Spinal cord (tissue), 9 donors: ENCODE measurements at regions not wholly inside any gene's neighbourhood (a gene's known extent, or its start where the extent isn't known, plus 50 kb on each side); places are given as distances from the start of the nearest gene placed in this dataset.

Experiments
- DNase-seq, 6 donors: peaks; one replicate each; pipeline versions ENCODE4 v3.0.0 to v3.0.0-alpha.2; 2013 to 2015; ENCODE audit warnings: low spot score in 6 of 6, low read depth in 4 of 6
- H3K27ac ChIP-seq: one replicate; pipeline ENCODE4 v1.5.1; 2013; ENCODE audit warnings: low read depth, low read length, control low read depth
- H3K27me3 ChIP-seq: one replicate; pipeline ENCODE4 v1.6.1; 2013; ENCODE audit warnings: low read length; ENCODE audit not compliant: control insufficient read depth, insufficient read depth
- H3K36me3 ChIP-seq: one replicate; pipeline ENCODE4 v1.6.1; 2013; ENCODE audit warnings: low read length; ENCODE audit not compliant: control insufficient read depth, insufficient read depth
- H3K4me1 ChIP-seq: one replicate; pipeline ENCODE4 v1.6.1; 2013; ENCODE audit warnings: low read length; ENCODE audit not compliant: control insufficient read depth, insufficient read depth
- H3K4me3 ChIP-seq: one replicate; pipeline ENCODE4 v1.5.1; 2013; ENCODE audit warnings: low read depth, low read length, control low read depth
- H3K9me3 ChIP-seq: one replicate; pipeline ENCODE4 v1.6.1; 2013; ENCODE audit warnings: low read length; ENCODE audit not compliant: control insufficient read depth, insufficient read depth
- WGBS: methylation state at CpG from one replicate; pipeline ENCODE4 v1.1.5; 2013; ENCODE audit warnings: missing lambda C conversion rate; ENCODE audit not compliant: insufficient coverage; 5-methylcytosine and 5-hydroxymethylcytosine counted together
- donor health status: healthy.

DNA sequence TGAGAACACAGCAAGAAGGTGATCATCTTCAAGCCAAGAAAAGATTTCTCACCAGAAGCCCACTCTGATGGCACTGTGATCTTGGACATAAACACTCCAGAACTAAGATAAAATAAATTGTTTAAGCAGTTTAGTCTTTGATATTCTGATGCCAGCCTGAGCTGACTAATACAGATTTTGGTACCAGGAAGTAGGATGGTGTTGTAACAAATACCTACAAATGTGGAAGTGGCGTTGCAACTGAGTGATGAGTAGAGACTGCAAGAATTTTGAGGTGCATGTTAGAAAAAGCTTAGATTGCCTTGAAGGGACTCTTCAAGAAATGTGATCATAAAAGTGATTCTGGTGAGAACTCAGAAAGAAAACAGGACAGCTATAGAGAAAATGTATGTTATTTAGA lies 592.4 kb upstream of the DAB2 start:
- no peaks in the 10 kb centered on the region for H3K36me3 ChIP-seq

GRCh38 chr5:40010436-40010835 lies 585.7 kb upstream of the DAB2 start:
- no peaks in the 10 kb centered on the region for H3K36me3 ChIP-seq
- no peak overlapping the region for H3K27ac ChIP-seq
- DNase-seq: no peak
- no peaks in the 10 kb centered on the region for H3K9me3 ChIP-seq
- no CpG with 5 or more reads among the region's 1 CpG for WGBS
- H3K4me1 ChIP-seq: no peaks in the 10 kb centered on the region
- H3K27me3 ChIP-seq: no peaks in the 10 kb centered on the region
- no peak overlapping the region for H3K4me3 ChIP-seq

More for the DNA sequence above, 592.4 kb upstream of the DAB2 start:
- Histone ChIP-seq H3K4me1 (no peaks in the 10 kb centered on the region), H3K27ac (no peak overlapping the region), H3K27me3 (no peaks in the 10 kb centered on the region), H3K9me3 (peaks cover 2% of the 10 kb centered on the region), H3K4me3 (no peak overlapping the region)
- DNase-seq: no peak
- 100% methylated on average over 1 of the region's 1 CpG for WGBS

- Histone ChIP-seq H3K27ac (no peak overlapping the region), H3K4me3 (no peak overlapping the region), H3K9me3 (no peaks in the 10 kb centered on the region), H3K27me3 (no peaks in the 10 kb centered on the region), H3K36me3 (no peaks in the 10 kb centered on the region), H3K4me1 (no peaks in the 10 kb centered on the region)
- no peak for DNase-seq
- no CpG with 5 or more reads among the region's 1 CpG for WGBS
Observed at GRCh38 chr5:40006260-40006659, 581.5 kb upstream of the DAB2 start.

GRCh38 chr5:40001796-40002195 lies 577.0 kb upstream of the DAB2 start:
- no peak for DNase-seq
- no peak overlapping the region for H3K4me3 ChIP-seq
- H3K9me3 ChIP-seq: no peaks in the 10 kb centered on the region
- no peaks in the 10 kb centered on the region for H3K27me3 ChIP-seq
- H3K36me3 ChIP-seq: no peaks in the 10 kb centered on the region
- no CpG with 5 or more reads among the region's 1 CpG for WGBS
- H3K27ac ChIP-seq: no peak overlapping the region
- no peaks in the 10 kb centered on the region for H3K4me1 ChIP-seq

DNA sequence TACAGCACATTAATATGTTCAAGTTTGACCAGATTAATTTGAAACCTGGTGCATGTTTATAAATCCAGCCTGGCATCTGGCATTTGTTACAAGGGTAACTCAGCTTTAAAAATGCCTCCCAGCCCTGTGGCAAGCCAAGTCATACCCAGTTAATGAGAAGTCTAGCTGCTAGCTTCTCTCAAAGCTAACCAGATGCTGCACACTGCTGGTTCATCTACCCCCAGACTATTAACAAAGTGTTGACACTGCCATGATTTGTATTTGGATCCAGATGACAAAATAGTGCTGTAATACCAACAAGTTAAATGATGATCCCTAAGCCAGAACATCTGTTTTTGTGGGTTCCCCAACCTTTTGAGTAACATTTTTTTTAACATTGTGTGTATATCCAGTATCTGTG lies 573.7 kb upstream of the DAB2 start:
- H3K27ac ChIP-seq: no peak overlapping the region
- peak in 1 of 6 donors; percentile 4 for DNase-seq
- no peaks in the 10 kb centered on the region for H3K9me3 ChIP-seq
- H3K4me3 ChIP-seq: no peak overlapping the region
- no peaks in the 10 kb centered on the region for H3K4me1 ChIP-seq
- no peaks in the 10 kb centered on the region for H3K27me3 ChIP-seq
- no peaks in the 10 kb centered on the region for H3K36me3 ChIP-seq

- no peaks in the 10 kb centered on the region for H3K9me3 ChIP-seq
- no CpG with 5 or more reads among the region's 1 CpG for WGBS
- no peaks in the 10 kb centered on the region for H3K27me3 ChIP-seq
Observed at GRCh38 chr5:39995990-39996389, 571.2 kb upstream of the DAB2 start.

GRCh38 chr5:39992617-39993202 lies 567.9 kb upstream of the DAB2 start:
- Histone ChIP-seq H3K36me3 (no peaks in the 10 kb centered on the region), H3K4me3 (no peak overlapping the region), H3K27ac (no peak overlapping the region), H3K9me3 (no peaks in the 10 kb centered on the region), H3K27me3 (no peaks in the 10 kb centered on the region), H3K4me1 (no peaks in the 10 kb centered on the region)
- peak in 1 of 6 donors; percentile 4 for DNase-seq
- 64% methylated on average over 1 of the region's 2 CpGs for WGBS

More at GRCh38 chr5:39995990-39996389, 571.2 kb upstream of the DAB2 start:
- H3K4me3 ChIP-seq: no peak overlapping the region
- no peaks in the 10 kb centered on the region for H3K4me1 ChIP-seq
- no peak for DNase-seq
- H3K36me3 ChIP-seq: no peaks in the 10 kb centered on the region
- no peak overlapping the region for H3K27ac ChIP-seq

- peak in 1 of 6 donors; percentile 7 for DNase-seq
- Histone ChIP-seq H3K27me3 (no peaks in the 10 kb centered on the region), H3K4me1 (no peaks in the 10 kb centered on the region), H3K4me3 (no peak overlapping the region), H3K9me3 (no peaks in the 10 kb centered on the region), H3K27ac (no peak overlapping the region), H3K36me3 (no peaks in the 10 kb centered on the region)
- WGBS: no CpG with 5 or more reads among the region's 2 CpGs
Observed at GRCh38 chr5:39986614-39987013, 561.8 kb upstream of the DAB2 start.

GRCh38 chr5:39980056-39980455 lies 555.3 kb upstream of the DAB2 start:
- WGBS: no CpG with 5 or more reads among the region's 1 CpG
- Histone ChIP-seq H3K9me3 (no peaks in the 10 kb centered on the region), H3K4me1 (no peaks in the 10 kb centered on the region), H3K4me3 (no peak overlapping the region), H3K27ac (no peak overlapping the region), H3K36me3 (no peaks in the 10 kb centered on the region), H3K27me3 (no peaks in the 10 kb centered on the region)
- DNase-seq: no peak

DNA sequence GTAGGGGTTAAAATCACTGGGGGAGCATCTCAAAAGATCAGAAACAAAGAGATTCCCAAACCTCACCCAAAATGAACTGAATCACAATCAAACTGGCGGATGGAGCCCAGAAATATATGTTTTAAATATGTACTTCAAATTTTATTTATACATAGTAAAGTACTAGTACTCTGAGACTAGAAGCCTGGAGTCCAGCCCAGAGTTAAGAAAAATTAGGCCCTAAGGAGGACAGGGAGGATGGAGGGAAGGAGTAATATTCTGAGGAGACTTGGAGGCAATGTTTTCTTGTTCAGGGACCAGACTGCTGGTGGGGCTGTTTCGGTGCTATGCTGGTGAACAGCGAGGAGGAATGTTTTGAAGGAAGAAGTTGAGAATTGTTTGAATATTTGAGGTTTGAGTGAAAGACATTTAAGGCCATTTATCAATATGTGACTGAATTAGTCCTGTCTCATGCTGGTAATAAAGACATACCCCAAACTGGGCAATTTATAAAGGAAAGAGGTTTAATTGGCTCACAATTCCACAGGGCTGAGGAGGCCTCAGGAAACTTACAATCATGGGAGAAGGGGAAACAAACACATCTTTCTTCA lies 552.4 kb upstream of the DAB2 start:
- no peak for DNase-seq
- no peaks in the 10 kb centered on the region for H3K36me3 ChIP-seq
- H3K4me1 ChIP-seq: no peaks in the 10 kb centered on the region
- no peaks in the 10 kb centered on the region for H3K9me3 ChIP-seq
- H3K4me3 ChIP-seq: no peak overlapping the region
- no peak overlapping the region for H3K27ac ChIP-seq
- WGBS: 82% methylated on average over 2 of the region's 3 CpGs
- H3K27me3 ChIP-seq: no peaks in the 10 kb centered on the region
